Heart left ventricle (tissue), 16 donors: ENCODE measurements at regions not wholly inside any gene's neighbourhood (a gene's known extent, or its start where the extent isn't known, plus 50 kb on each side); places are given as distances from the start of the nearest gene placed in this dataset.

Experiments
- ATAC-seq, 4 donors: fragments of 200-7000 bp; cut with Tn5 transposase; one replicate each; pipeline ENCODE4 v1.9.1; 2020 to 2022; ENCODE audit warnings: moderate library complexity in 4 of 4, mild to moderate bottlenecking in 3 of 4, moderate number of reproducible peaks in 1 of 4
- DNase-seq, 5 donors: peaks; one replicate each; pipeline ENCODE4 v3.0.0-alpha.2; 2020
- H3K27ac ChIP-seq, 12 donors: fragments of 200-600 bp; sonication (generic) in 4 of 12; one replicate each; pipeline versions ENCODE4 v1.5.0 to v1.8.0; 2016 to 2022; ENCODE audit warnings: mild to moderate bottlenecking in 2 of 12
- H3K27me3 ChIP-seq, 9 donors: fragments of 200-600 bp; sonication (generic) in 2 of 9; one replicate each; pipeline versions ENCODE4 v1.5.1 to v1.8.0; 2016 to 2022; ENCODE audit warnings: mild to moderate bottlenecking in 3 of 9
- H3K36me3 ChIP-seq, 9 donors: fragments of 200-600 bp; sonication (generic) in 2 of 9; one replicate each; pipeline versions ENCODE4 v1.5.0 to v1.8.0; 2018 to 2022; ENCODE audit warnings: mild to moderate bottlenecking in 2 of 9
- H3K4me1 ChIP-seq, 12 donors: fragments of 200-600 bp; sonication (generic) in 4 of 12; one replicate each; pipeline versions ENCODE4 v1.5.0 to v1.8.0; 2016 to 2022; ENCODE audit warnings: mild to moderate bottlenecking in 3 of 12
- H3K4me3 ChIP-seq, 12 donors: fragments of 200-600 bp; sonication (generic) in 4 of 12; one replicate each; pipeline versions ENCODE4 v1.5.0 to v1.8.0; 2017 to 2022; ENCODE audit warnings: mild to moderate bottlenecking in 9 of 12, moderate library complexity in 4 of 12
- H3K9me3 ChIP-seq, 12 donors: fragments of 200-600 bp; sonication (generic) in 4 of 12; one replicate each; pipeline versions ENCODE4 v1.5.0 to v1.8.0; 2016 to 2022; ENCODE audit warnings: mild to moderate bottlenecking in 1 of 12
- POLR2A ChIP-seq, 2 donors: fragments of 450-650 bp; IDR thresholded peaks; one replicate each; pipeline ENCODE4 v1.6.1; 2017; ENCODE audit warnings: antibody characterized with exemption in 2 of 2, mild to moderate bottlenecking in 2 of 2, moderate library complexity in 2 of 2
- WGBS, 4 donors: extraction: QIAGEN DNeasy Blood & Tissue Kit in 2 of 4; methylation state at CpG; one replicate each; pipeline versions ENCODE4 v1.1.5 to v1.1.7; 2013 to 2018; 5-methylcytosine and 5-hydroxymethylcytosine counted together
- intact Hi-C, 10 donors: fragments of 100-400 bp; cut with DNase I; formaldehyde crosslinking; loops; one replicate each; pipeline versions ENCODE4 v1.11.1 to v1.14.2; 2022
- TF ChIP-seq, protein P1 (sequence below), 12 donors: fragments of 200-600 bp; sonication (generic) in 4 of 12; IDR thresholded peaks; one replicate each; pipeline versions ENCODE4 v1.5.0 to v1.8.0; 2018 to 2022; ENCODE audit warnings: antibody characterized with exemption in 12 of 12, mild to moderate bottlenecking in 5 of 12
- donor health status: ischemic (EF 13 %, LVEDD 7.1; RV severe dilation, severe dysfunction).
- donor health status: healthy with polysubstance abuse.
- donor health status: DM: no; HTN: yes; CAD: no.
- donor health status: DM: no; HTN: no; CAD: no.
- donor health status: ischemic (EF 25% LVEDD 6.9; RV normal size, moderate dysfunction).
- donor health status: ischemic (EF 25% LVEDD 5.7; RV mildly dilated, moderate dysfunction).
- donor health status: healthy.
- donor health status: DM: yes; HTN: yes; CAD: no.
- donor health status: ischemic (EF 35%, LVEDD 5.7; RV mildly dilated, moderate dysfunction).
- donor health status: nonischemic (EF 11% LVEDD 7.7; RV severe dilation, severe dysfunction).
- donor health status: DM: yes; HTN: yes; CAD: no.
- donor health status: PGD.
- donor health status: ischemic (EF 29% LVEDD 5.4; RV normal size, mild dysfunction).
- donor health status: nonischemic (EF 23%, LVEDD 6.1; RV moderate dilation, normal function).

DNA sequence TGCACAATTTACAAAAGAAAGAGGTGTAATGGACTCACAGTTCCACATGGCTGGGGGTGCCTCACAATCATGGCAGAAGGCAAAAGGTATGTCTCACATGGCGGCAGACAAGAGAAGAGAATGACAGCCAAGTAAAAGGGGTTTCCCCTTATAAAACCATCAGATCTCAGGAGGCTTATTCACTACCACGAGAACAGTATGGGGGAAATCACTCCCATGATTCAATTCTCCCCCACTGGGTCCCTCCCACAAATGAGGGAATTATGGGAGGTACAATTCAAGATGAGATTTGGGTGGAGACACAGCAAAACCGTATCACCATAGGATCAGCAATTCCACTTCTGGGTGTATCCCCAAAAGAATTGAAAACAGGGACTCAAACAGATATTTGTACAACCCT, 97.5 kb upstream of the STX18 start:
- intact Hi-C loops, result no loop called here
- no peak overlapping the region for H3K4me3 ChIP-seq
- ATAC-seq, result no peak
- 80 to 85% (median 83%) methylated on average over 3 of the region's 3 CpGs for WGBS, 4 donors
- H3K36me3 ChIP-seq, result no peaks in the 10 kb centered on the region
- no peaks in the 10 kb centered on the region for H3K4me1 ChIP-seq
- H3K27me3 ChIP-seq, result no peaks in the 10 kb centered on the region
- no peak overlapping the region for H3K27ac ChIP-seq
- TF ChIP-seq, protein P1, sequence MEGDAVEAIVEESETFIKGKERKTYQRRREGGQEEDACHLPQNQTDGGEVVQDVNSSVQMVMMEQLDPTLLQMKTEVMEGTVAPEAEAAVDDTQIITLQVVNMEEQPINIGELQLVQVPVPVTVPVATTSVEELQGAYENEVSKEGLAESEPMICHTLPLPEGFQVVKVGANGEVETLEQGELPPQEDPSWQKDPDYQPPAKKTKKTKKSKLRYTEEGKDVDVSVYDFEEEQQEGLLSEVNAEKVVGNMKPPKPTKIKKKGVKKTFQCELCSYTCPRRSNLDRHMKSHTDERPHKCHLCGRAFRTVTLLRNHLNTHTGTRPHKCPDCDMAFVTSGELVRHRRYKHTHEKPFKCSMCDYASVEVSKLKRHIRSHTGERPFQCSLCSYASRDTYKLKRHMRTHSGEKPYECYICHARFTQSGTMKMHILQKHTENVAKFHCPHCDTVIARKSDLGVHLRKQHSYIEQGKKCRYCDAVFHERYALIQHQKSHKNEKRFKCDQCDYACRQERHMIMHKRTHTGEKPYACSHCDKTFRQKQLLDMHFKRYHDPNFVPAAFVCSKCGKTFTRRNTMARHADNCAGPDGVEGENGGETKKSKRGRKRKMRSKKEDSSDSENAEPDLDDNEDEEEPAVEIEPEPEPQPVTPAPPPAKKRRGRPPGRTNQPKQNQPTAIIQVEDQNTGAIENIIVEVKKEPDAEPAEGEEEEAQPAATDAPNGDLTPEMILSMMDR (IDR thresholded peaks at IDR 0.05), result no peak
- no peak for TF ChIP-seq POLR2A (IDR thresholded peaks at IDR 0.05)
- H3K9me3 ChIP-seq, result no peaks in the 10 kb centered on the region
- no peak for DNase-seq

DNA sequence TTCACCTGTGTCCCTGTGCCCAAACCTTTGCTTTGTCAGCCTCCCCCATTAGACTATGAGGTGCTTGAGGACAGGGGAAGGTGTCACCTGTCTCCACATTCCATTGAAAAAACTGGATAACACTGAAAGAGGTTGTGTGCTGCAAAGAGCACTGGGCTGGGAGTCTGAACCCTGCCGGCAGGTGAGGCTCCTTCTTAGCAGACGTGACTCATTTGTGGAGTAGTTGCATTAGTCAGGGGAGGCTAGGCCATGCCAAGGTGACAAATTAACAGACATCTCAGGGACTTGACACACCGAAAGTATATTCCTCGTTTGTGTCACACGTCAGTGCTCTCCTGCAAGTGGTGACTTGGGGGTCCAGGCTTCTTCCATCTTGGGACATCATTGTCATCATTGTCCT, 95.9 kb upstream of the STX18 start:
- Histone ChIP-seq H3K27ac (no peak overlapping the region), H3K4me3 (no peak overlapping the region), H3K9me3 (no peaks in the 10 kb centered on the region), H3K36me3 (no peaks in the 10 kb centered on the region), H3K4me1 (no peaks in the 10 kb centered on the region), H3K27me3 (no peaks in the 10 kb centered on the region)
- no peak for DNase-seq
- ATAC-seq, result no peak
- TF ChIP-seq POLR2A (IDR thresholded peaks at IDR 0.05), result no peak
- TF ChIP-seq, protein P1 (IDR thresholded peaks at IDR 0.05), result no peak
- intact Hi-C loops, result no loop called here
- 89 to 97% (median 93%) methylated on average over 3 to 5 of the region's 5 CpGs for WGBS, 4 donors

DNA sequence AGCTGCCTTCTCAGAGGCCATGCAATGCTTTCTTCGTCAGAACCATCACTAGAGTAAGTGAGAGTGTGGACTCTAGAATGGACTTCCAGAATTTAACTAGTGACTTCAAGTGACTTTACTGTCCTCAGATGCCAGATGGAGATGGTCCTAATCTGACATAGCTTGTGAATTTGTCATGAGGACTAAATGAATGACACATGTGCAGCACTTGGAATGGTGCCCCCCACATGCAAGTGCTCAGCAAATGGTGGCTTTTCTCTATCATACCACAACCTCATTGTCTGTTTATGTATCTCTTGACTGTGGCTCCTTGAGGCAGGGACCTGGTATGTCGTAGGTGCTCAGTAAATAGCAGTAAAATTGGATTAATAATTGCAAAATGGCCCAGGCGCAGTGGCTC, 91.6 kb upstream of the STX18 start:
- intact Hi-C loops, result no loop called here
- WGBS, 4 donors, result 93 to 96% (median 95%) methylated on average over 3 of the region's 3 CpGs

DNA sequence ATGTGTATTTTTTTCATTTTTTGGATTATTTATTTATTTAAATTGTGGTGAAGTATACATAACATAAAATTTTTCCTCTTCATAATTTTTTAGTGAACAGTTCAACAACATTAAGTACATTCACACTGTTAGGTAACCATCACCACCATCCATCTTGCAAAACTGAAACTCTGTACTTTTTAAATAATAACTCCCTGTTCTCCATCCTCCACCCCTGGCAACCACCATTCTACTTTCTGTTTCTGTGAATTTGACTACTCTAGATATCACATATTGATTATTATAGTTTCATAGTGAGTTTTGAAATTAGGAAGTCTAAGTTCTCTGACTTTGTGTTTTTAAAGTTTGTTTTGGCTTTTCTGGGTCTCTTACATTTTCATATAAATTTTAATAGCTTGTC, 89.3 kb upstream of the STX18 start:
- no peak for TF ChIP-seq POLR2A (IDR thresholded peaks at IDR 0.05)
- TF ChIP-seq, protein P1 (IDR thresholded peaks at IDR 0.05), result no peak
- no peaks in the 10 kb centered on the region for H3K36me3 ChIP-seq
- H3K4me1 ChIP-seq, result no peaks in the 10 kb centered on the region
- DNase-seq (no peak), ATAC-seq (no peak)
- no peak overlapping the region for H3K4me3 ChIP-seq
- intact Hi-C loops, result no loop called here
- no peaks in the 10 kb centered on the region for H3K27me3 ChIP-seq
- peaks cover 0 to 7% (median 0%) of the 10 kb centered on the region in 12 donors for H3K9me3 ChIP-seq
- H3K27ac ChIP-seq, result no peak overlapping the region

More for the DNA sequence above, 91.6 kb upstream of the STX18 start:
- no peaks in the 10 kb centered on the region for H3K4me1 ChIP-seq
- no peak overlapping the region for H3K4me3 ChIP-seq
- peaks cover 0 to 7% (median 0%) of the 10 kb centered on the region in 12 donors for H3K9me3 ChIP-seq
- ATAC-seq (no peak), DNase-seq (no peak)
- no peaks in the 10 kb centered on the region for H3K36me3 ChIP-seq
- H3K27me3 ChIP-seq, result no peaks in the 10 kb centered on the region
- H3K27ac ChIP-seq, result no peak overlapping the region
- TF ChIP-seq POLR2A (IDR thresholded peaks at IDR 0.05), result no peak
- TF ChIP-seq, protein P1 (IDR thresholded peaks at IDR 0.05), result no peak
